ENCODE measurements at regions not wholly inside any gene's neighbourhood (a gene's known extent, or its start where the extent isn't known, plus 50 kb on each side); places are given as distances from the start of the nearest gene placed in this dataset.

GRCh38 chr14:101363261-101363555, 198.1 kb upstream of the DIO3 start:
- no peak for DNase-seq

GRCh38 chr14:101363880-101364391, 197.4 kb upstream of the DIO3 start:
- no peak for DNase-seq

GRCh38 chr14:101364503-101365328, 196.6 kb upstream of the DIO3 start:
- DNase-seq = no peak

GRCh38 chr14:101365329-101366158, 195.8 kb upstream of the DIO3 start:
- DNase-seq = no peak

- no peak for DNase-seq
Observed at GRCh38 chr14:101367421-101368261, 193.7 kb upstream of the DIO3 start.

GRCh38 chr14:101368629-101369028, 192.7 kb upstream of the DIO3 start:
- no peak for DNase-seq

- DNase-seq = peak in 2 of 51 donors; percentile 7 to 9
Observed at GRCh38 chr14:101369194-101369915, 191.9 kb upstream of the DIO3 start.

- DNase-seq = no peak
Observed at GRCh38 chr14:101369916-101370592, 191.2 kb upstream of the DIO3 start.

- DNase-seq = no peak
Observed at GRCh38 chr14:101370593-101371569, 190.4 kb upstream of the DIO3 start.

GRCh38 chr14:101371799-101372793, 189.2 kb upstream of the DIO3 start:
- no peak for DNase-seq

- DNase-seq = no peak
Observed at GRCh38 chr14:101372894-101373620, 188.2 kb upstream of the DIO3 start.

- DNase-seq = no peak
Observed at GRCh38 chr14:101373690-101374295, 187.5 kb upstream of the DIO3 start.

- no peak for DNase-seq
Observed at GRCh38 chr14:101374373-101375338, 186.6 kb upstream of the DIO3 start.

- DNase-seq = no peak
Observed at GRCh38 chr14:101377069-101377468, 184.2 kb upstream of the DIO3 start.

GRCh38 chr14:101379842-101380241, 181.5 kb upstream of the DIO3 start:
- DNase-seq = no peak

Data from hypothalamus (tissue), 51 donors.